GM23338 (cell line): ENCODE measurements at regions not wholly inside any gene's neighbourhood (a gene's known extent, or its start where the extent isn't known, plus 50 kb on each side); places are given as distances from the start of the nearest gene placed in this dataset.

Experiments
- ATAC-seq: fragments of 200-7000 bp; cut with Tn5 transposase; 3 replicates; pipeline ENCODE4 v1.9.1; 2020
- DNase-seq: peaks from one replicate; pipeline ENCODE4 v3.0.0-alpha.2; 2015; ENCODE audit warnings: low spot score
- H2AFZ ChIP-seq: fragments of 200-600 bp; sonication (generic); 2 replicates; pipeline ENCODE4 v1.8.0; 2016; ENCODE audit warnings: antibody characterized with exemption, mild to moderate bottlenecking, moderate library complexity
- H3F3A ChIP-seq: fragments of 200-600 bp; sonication (generic); replicated peaks from 2 replicates; pipeline ENCODE4 v1.8.0; 2017; ENCODE audit warnings: antibody characterized with exemption, mixed run types, low read depth
- H3K27ac ChIP-seq: fragments of 200-600 bp; sonication (generic); 2 replicates; pipeline ENCODE4 v1.6.1; 2016; ENCODE audit warnings: low read depth
- H3K27me3 ChIP-seq: fragments of 200-600 bp; sonication (generic); 2 replicates; pipeline ENCODE4 v1.8.0; 2016; ENCODE audit warnings: mild to moderate bottlenecking, mixed run types, moderate library complexity; ENCODE audit not compliant: insufficient read depth
- H3K36me3 ChIP-seq: fragments of 200-600 bp; sonication (generic); 2 replicates; pipeline ENCODE4 v1.8.0; 2016; ENCODE audit warnings: mild to moderate bottlenecking; ENCODE audit not compliant: insufficient read depth
- H3K4me1 ChIP-seq: fragments of 200-600 bp; sonication (generic); 2 replicates; pipeline ENCODE4 v1.8.0; 2016; ENCODE audit warnings: mild to moderate bottlenecking, moderate library complexity; ENCODE audit not compliant: insufficient read depth
- H3K4me2 ChIP-seq: fragments of 200-600 bp; sonication (generic); 2 replicates; pipeline ENCODE4 v1.7.1; 2017; ENCODE audit warnings: mixed run types
- H3K4me3 ChIP-seq: fragments of 200-600 bp; sonication (generic); 2 replicates; pipeline ENCODE4 v1.6.1; 2016; ENCODE audit warnings: mixed run types
- H3K79me2 ChIP-seq: fragments of 200-600 bp; sonication (generic); replicated peaks from 2 replicates; pipeline ENCODE4 v1.8.0; 2017; ENCODE audit warnings: mild to moderate bottlenecking; ENCODE audit not compliant: insufficient read depth
- H3K9me2 ChIP-seq: fragments of 200-600 bp; sonication (generic); 2 replicates; pipeline ENCODE4 v1.8.0; 2017; ENCODE audit not compliant: insufficient read depth
- H4K20me1 ChIP-seq: fragments of 200-600 bp; sonication (generic); replicated peaks from 2 replicates; pipeline ENCODE4 v1.8.0; 2017; ENCODE audit warnings: mild to moderate bottlenecking; ENCODE audit not compliant: insufficient read depth
- H3K27ac Mint-ChIP-seq: 2 replicates; pipeline ENCODE4 v1.8.0; 2020; ENCODE audit warnings: inconsistent platforms, mild to moderate bottlenecking, moderate library complexity, mixed read lengths
- H3K27me3 Mint-ChIP-seq: 3 replicates; pipeline ENCODE4 v1.8.0; 2022; ENCODE audit warnings: low read depth, mild to moderate bottlenecking, moderate library complexity, mixed read lengths, inconsistent platforms; ENCODE audit not compliant: insufficient read depth, poor library complexity
- H3K36me3 Mint-ChIP-seq: 3 replicates; pipeline ENCODE4 v1.8.0; 2021; ENCODE audit warnings: low read depth, mild to moderate bottlenecking, inconsistent platforms, moderate library complexity, mixed read lengths
- H3K4me1 Mint-ChIP-seq: 3 replicates; pipeline ENCODE4 v1.8.0; 2020; ENCODE audit warnings: mild to moderate bottlenecking, inconsistent platforms, mixed read lengths
- H3K4me3 Mint-ChIP-seq: 3 replicates; pipeline ENCODE4 v1.8.0; 2021; ENCODE audit warnings: moderate library complexity, mild to moderate bottlenecking, inconsistent platforms, mixed read lengths
- H3K9me3 Mint-ChIP-seq: 3 replicates; pipeline ENCODE4 v1.8.0; 2020; ENCODE audit warnings: moderate library complexity, mild to moderate bottlenecking, inconsistent platforms, mixed read lengths
- EZH2 ChIP-seq: fragments of 200-600 bp; sonication (generic); IDR thresholded peaks from one replicate; pipeline ENCODE4 v1.8.0; 2017; ENCODE audit warnings: antibody characterized with exemption, mild to moderate bottlenecking, low read depth; ENCODE audit not compliant: unreplicated experiment
- EZH2phosphoT487 ChIP-seq: fragments of 200-600 bp; sonication (generic); IDR thresholded peaks from one replicate; pipeline ENCODE4 v1.8.1; 2018; ENCODE audit warnings: antibody characterized with exemption; ENCODE audit not compliant: unreplicated experiment
- REST ChIP-seq: IDR thresholded peaks from one replicate; pipeline ENCODE4 v1.6.1; 2018; ENCODE audit warnings: antibody characterized with exemption; ENCODE audit not compliant: unreplicated experiment
- STAT1 ChIP-seq: IDR thresholded peaks from one replicate; pipeline ENCODE4 v1.6.1; 2016; ENCODE audit warnings: antibody characterized with exemption; ENCODE audit not compliant: unreplicated experiment
- ZNF114 ChIP-seq: fragments of 250-450 bp; sonication (Bioruptor Pico); IDR thresholded peaks from 2 replicates; pipeline ENCODE4 v1.5.0; 2020; ENCODE audit warnings: mild to moderate bottlenecking, moderate library complexity
- ZNF331 ChIP-seq: fragments of 250-450 bp; sonication (Bioruptor Pico); IDR thresholded peaks from 2 replicates; pipeline ENCODE4 v1.5.0; 2020; ENCODE audit warnings: low read depth, mild to moderate bottlenecking, moderate library complexity
- ZNF462 ChIP-seq: fragments of 250-450 bp; sonication (Bioruptor Pico); IDR thresholded peaks from 2 replicates; pipeline ENCODE4 v1.5.0; 2020; ENCODE audit warnings: mild to moderate bottlenecking, moderate library complexity

GRCh38 chr5:20077186-20077585, 89.2 kb upstream of the CDH18 start:
- no peaks in the 10 kb centered on the region for H3F3A ChIP-seq
- ATAC-seq, result no peak
- H3K79me2 ChIP-seq, result no peaks in the 10 kb centered on the region
- DNase-seq, result no peak
- H3K4me2 ChIP-seq, result no peak overlapping the region
- peak overlapping the region; percentile 25; the same call in 1 of the 2 replicates for H2AFZ ChIP-seq
- no peaks in the 10 kb centered on the region for H3K27me3 Mint-ChIP-seq
- no peaks in the 10 kb centered on the region for H3K36me3 ChIP-seq
- H3K4me3 ChIP-seq, result no peak overlapping the region
- H3K9me2 ChIP-seq, result 0 out of 2 replicates have a peak, but pooled peaks cover 3% of the 10 kb centered on the region
- H3K36me3 Mint-ChIP-seq, result no peaks in the 10 kb centered on the region
- no peaks in the 10 kb centered on the region for H3K4me1 Mint-ChIP-seq
- TF ChIP-seq ZNF114 (CRISPR knock-in tag), result no peak
- no peak for TF ChIP-seq EZH2
- no peak for TF ChIP-seq ZNF462 (CRISPR knock-in tag)
- TF ChIP-seq REST, result no peak
- no peak for TF ChIP-seq EZH2phosphoT487
- no peak for TF ChIP-seq STAT1
- TF ChIP-seq ZNF331 (CRISPR knock-in tag), result no peak
- no peaks in the 10 kb centered on the region for H4K20me1 ChIP-seq
- H3K27me3 ChIP-seq, result no peaks in the 10 kb centered on the region
- H3K27ac Mint-ChIP-seq, result no peak overlapping the region
- no peak overlapping the region for H3K4me3 Mint-ChIP-seq
- no peaks in the 10 kb centered on the region for H3K9me3 Mint-ChIP-seq
- no peak overlapping the region for H3K27ac ChIP-seq
- no peaks in the 10 kb centered on the region for H3K4me1 ChIP-seq
